ENCODE measurements at regions not wholly inside any gene's neighbourhood (a gene's known extent, or its start where the extent isn't known, plus 50 kb on each side); places are given as distances from the start of the nearest gene placed in this dataset.

DNA sequence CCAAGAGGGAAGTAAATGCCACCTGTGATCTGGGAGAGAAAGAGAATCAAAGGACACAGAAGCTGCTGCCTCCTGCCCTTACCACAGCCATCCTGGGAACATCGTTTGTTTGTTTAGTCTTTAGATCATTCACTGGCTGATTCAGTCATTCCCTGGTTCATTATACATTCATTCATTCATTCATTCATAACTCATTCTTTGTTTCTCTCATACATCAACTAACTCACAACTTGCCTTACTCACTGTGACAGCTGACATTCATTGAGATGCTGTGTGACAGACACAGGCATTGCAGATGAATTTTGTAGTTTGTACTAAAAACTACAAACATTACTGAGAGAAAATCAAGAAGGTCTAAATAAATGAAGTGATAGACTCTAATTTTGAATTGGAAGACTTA lies 291.0 kb upstream of the TNRC6C start:
- DNase-seq (ENCODE audit: low read depth) = no peak

GRCh38 chr17:77668518-77668917 lies 290.0 kb upstream of the TNRC6C start:
- no peak for DNase-seq (ENCODE audit: low read depth)

GRCh38 chr17:77670173-77670572 lies 288.3 kb upstream of the TNRC6C start:
- no peak for DNase-seq (ENCODE audit: low read depth)

DNA sequence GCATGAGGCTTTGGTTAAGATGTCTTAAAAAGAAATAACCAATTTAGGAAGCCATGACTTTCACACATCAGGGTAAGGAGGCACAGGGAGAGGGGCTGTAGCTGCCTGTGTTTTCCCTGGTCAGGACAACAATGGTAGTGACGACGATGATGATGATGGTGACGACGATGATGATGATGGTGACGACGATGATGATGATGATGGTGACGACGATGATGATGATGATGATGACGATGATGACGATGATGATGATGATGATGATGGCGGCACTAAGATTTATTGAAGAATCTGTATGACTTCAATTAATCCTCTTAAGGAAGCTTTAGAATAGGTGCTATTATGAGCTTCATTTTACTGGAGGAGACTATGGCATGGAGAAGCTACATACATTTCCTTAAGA lies 284.1 kb upstream of the TNRC6C start:
- no peak for DNase-seq (ENCODE audit: low read depth)

GRCh38 chr17:77675411-77675810 lies 283.1 kb upstream of the TNRC6C start:
- DNase-seq (ENCODE audit: low read depth) = no peak

DNA sequence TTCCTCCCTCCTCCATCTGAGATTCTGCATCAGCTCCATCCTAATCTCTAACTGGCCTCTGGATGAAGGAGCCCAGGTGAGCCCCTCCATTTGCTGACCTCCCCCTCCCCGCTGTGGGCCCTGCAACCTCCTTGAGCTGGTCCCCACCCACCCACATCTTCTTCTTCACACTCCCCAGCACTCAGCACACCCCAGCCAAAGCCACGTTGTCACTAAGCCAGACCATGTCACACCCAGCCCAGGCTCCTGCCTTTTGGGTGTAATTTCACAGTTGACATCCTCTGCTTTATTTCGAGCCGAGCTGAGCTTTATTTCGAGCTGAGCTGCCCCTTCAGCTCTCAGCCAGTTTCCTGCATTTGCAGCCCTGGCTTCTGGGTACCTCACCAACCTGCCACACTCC lies 282.7 kb upstream of the TNRC6C start:
- no peak for DNase-seq (ENCODE audit: low read depth)

- DNase-seq (ENCODE audit: low read depth) = no peak
Measured at GRCh38 chr17:77676237-77676661, 282.3 kb upstream of the TNRC6C start.

GRCh38 chr17:77677211-77677610 lies 281.3 kb upstream of the TNRC6C start:
- no peak for DNase-seq (ENCODE audit: low read depth)

DNA sequence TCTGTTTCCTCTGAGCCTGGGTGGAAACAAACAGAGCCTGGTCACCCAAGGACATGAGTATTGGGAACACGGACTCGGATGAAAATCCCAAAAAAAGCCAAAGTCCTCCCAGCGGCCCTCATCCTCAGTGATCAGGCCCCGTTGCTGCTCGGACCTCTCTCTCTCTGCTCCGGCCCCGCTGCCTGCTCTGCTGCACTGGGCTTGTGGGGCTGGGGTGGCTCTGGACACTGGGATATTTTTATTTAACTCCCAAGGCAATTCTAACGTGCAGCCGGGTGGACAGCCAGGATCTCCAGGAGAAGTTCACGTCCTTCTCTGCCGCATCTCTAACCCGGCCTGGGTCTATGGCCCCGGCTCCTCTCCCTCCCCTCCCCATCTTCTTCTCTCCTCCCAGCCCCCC lies 280.9 kb upstream of the TNRC6C start:
- no peak for DNase-seq (ENCODE audit: low read depth)

DNA sequence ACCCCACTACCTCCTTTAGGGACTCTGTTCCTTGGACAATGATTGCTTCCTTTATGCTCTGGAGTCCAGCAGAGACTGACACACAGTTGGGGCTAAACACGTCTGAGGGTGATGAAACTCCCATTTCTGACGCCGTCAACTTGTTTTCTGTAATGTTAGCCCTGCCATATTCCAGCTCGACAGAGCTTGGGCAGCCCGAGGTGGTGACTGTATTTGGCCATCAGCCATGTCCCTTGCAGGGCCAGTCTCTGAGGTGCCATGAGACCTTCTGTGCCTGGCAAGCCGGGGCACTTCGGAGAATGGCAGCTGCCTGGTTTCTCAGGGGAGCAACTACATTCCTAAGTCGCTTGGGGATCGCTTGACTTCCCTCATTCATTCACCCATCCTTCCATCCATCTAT lies 278.9 kb upstream of the TNRC6C start:
- DNase-seq (ENCODE audit: low read depth) = no peak

- DNase-seq (ENCODE audit: low read depth) = peak; percentile 10
Measured at GRCh38 chr17:77681861-77682260, 276.6 kb upstream of the TNRC6C start.

- DNase-seq (ENCODE audit: low read depth) = no peak
Measured at GRCh38 chr17:77684803-77685798, 273.4 kb upstream of the TNRC6C start.

- no peak for DNase-seq (ENCODE audit: low read depth)
Measured at GRCh38 chr17:77685881-77686486, 272.5 kb upstream of the TNRC6C start.

GRCh38 chr17:77686903-77687302 lies 271.6 kb upstream of the TNRC6C start:
- no peak for DNase-seq (ENCODE audit: low read depth)

GRCh38 chr17:77687417-77687816 lies 271.1 kb upstream of the TNRC6C start:
- no peak for DNase-seq (ENCODE audit: low read depth)

DNA sequence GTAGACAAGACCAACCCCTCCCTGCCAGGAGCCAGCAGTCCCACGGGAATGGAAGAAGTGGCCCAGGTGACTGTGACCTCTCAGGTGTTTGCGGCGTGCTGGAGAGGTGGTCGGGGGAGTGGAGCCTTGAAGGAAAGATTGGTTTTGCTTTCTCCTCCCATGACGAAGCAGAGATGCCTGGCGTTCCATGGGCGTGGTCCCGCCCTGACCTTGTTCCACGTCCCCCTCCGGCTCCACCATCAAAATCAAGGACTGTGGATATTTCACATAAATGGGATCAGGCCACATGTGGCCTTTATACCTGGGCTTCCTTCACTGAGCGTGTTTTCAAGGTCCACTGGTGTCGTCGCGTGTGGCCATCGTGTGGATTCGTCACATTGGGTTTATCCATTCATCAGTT lies 270.6 kb upstream of the TNRC6C start:
- DNase-seq (ENCODE audit: low read depth) = no peak

DNA sequence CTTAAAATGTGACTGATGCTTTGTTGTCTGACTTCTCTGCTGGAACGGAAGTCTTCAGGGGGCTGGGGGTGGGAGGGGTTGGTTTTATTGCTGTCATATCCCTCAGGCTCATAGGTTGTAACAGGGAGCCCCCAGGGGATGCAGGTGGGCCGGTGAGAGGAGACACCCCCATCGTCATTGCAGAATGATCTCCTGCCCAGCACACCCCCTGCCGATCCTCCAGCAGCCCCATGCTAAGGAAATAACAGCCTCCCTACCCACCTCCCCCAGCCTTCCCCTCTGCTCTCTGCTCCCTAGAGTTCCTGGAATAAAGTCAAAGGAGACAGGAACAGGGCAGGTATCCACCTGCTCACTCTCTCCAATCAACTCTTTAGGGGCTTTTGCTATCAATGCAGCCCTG lies 270.1 kb upstream of the TNRC6C start:
- no peak for DNase-seq (ENCODE audit: low read depth)

DNA sequence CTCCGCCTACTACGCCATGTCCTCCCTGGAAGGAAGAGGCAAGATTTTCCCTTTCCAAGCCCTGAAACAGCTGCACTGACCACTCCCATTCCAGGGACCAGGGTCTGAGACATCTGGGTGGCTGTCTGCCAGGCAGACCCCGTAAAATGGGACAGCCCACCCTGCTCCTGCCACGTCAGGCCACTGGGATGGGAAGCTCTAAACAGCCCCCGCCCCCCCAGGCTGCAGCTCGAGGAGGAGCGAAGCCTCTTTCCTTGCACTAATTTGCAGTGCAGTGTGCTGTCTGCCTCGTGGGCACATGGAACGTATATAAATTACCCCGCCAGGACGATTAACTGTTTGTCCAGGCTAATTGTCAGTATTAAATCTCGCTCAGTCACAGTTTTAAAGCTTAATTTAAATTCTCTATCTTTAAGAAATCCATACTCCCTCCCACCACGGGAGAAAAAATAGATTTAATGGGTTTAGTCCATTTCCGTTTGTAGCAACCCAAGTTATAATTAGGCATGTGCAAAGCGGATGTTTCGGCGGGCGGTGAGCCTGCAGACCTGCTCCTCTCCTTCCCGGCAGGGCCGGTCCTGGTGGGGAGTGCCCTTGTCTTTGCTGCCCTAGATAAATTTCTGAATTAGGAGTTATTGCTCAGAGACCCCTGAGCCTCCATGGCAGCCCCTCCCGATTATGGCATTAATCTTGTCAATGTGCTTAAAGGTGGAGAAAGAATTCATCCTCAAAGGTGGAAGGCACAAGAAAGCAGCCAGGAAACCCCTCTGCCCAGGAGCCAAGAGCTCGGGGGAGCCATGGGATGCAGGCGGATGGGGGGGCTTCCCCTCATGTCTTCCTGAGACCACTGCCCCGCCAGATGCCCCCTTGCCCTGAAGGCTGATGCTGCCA lies 268.0 kb upstream of the TNRC6C start:
- no peak for DNase-seq (ENCODE audit: low read depth)

DNA sequence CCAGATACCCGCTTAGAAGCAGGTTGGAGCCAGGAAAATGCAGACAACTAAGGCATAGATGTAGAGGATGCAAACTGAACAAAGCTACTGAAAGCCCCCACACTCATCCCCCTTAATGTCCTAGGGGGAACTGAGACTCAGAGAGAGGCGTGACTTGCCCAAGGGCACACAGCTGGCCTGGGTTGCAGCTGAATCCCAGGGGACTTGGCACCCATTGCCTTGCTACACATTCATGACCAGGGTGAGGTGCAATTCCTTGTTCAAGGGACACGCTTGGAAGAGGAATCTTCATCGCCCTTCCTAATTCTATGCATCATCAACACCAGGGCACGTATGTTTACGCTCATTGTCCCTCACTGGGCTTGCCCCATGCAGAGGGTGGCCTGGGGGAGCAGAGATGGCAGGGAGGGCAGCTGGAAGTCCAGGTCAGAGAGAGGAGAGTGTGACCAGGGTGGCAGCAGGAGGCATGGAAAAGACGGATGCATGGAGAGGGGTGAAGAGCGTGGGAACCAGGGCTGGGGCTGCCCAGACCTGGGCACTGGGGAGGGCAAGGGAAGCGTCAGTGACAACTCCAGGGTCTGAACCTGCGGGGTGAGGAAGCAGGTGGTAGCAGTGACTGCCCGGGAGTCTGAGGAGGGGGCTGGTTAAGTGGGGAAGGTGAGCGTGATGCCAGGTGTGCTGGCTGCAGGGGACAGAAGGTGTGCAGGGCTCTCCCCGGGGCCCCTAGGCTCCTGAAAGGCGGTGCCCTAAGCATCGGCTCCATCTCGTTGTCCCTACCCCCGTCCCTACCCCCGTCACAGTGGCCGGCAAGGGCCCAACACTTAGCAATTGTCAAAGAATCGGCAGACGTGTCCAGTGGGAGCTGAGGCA lies 267.1 kb upstream of the TNRC6C start:
- DNase-seq (ENCODE audit: low read depth) = no peak

- DNase-seq (ENCODE audit: low read depth) = peak; percentile 13
Measured at GRCh38 chr17:77692571-77693161, 265.8 kb upstream of the TNRC6C start.

DNA sequence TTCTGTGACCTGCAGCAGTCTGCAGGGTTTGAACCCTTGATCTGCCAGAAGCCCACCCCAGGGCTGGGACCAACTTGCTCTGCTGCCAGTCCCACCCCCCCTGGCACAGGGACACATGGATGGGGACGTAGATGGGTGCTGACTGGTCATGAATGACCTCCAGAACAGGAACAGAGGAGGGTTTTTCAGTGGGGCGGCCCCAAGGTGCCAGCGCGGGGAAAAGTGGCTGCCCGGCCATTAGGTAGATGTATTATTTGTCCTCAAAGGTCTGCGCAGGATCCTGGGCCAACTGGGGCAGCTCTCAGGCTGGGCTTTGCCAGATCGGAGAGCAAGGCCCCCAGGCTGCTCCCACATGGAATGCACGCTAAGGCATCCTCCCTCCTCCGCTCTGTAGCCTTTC lies 265.2 kb upstream of the TNRC6C start:
- no peak for DNase-seq (ENCODE audit: low read depth)

Measured in LHCN-M2 (cell line).